Nucleus accumbens (tissue), 56 donors: ENCODE measurements at regions not wholly inside any gene's neighbourhood (a gene's known extent, or its start where the extent isn't known, plus 50 kb on each side); places are given as distances from the start of the nearest gene placed in this dataset.
A peak's percentile ranks its signal among the peaks of the same experiment; 100 is the strongest.

Source experiments
- DNase-seq, 56 donors: peaks; one replicate each; lab custom pipeline; 2025; lab: John Stamatoyannopoulos, UW

- DNase-seq = peak in 11 of 56 donors; percentile 4 to 24 (median 9)
Measured at GRCh38 chr6:168741942-168742782, 301.2 kb downstream of the SMOC2 start.

- DNase-seq = no peak
Measured at GRCh38 chr6:168741305-168741704, 300.3 kb downstream of the SMOC2 start.

GRCh38 chr6:168739381-168739780, 298.4 kb downstream of the SMOC2 start:
- no peak for DNase-seq

- no peak for DNase-seq
Measured at GRCh38 chr6:168737481-168737880, 296.5 kb downstream of the SMOC2 start.

- no peak for DNase-seq
Measured at GRCh38 chr6:168737014-168737413, 296.0 kb downstream of the SMOC2 start.

GRCh38 chr6:168736039-168736438, 295.1 kb downstream of the SMOC2 start:
- DNase-seq = no peak

- no peak for DNase-seq
Measured at GRCh38 chr6:168735268-168735949, 294.4 kb downstream of the SMOC2 start.

- DNase-seq = no peak
Measured at GRCh38 chr6:168734523-168734922, 293.5 kb downstream of the SMOC2 start.

GRCh38 chr6:168732676-168733075, 291.7 kb downstream of the SMOC2 start:
- DNase-seq = no peak

GRCh38 chr6:168730931-168731716, 290.1 kb downstream of the SMOC2 start:
- DNase-seq = no peak

GRCh38 chr6:168728056-168728455, 287.1 kb downstream of the SMOC2 start:
- no peak for DNase-seq

GRCh38 chr6:168726312-168726856, 285.4 kb downstream of the SMOC2 start:
- DNase-seq = no peak

- DNase-seq = no peak
Measured at GRCh38 chr6:168725802-168726201, 284.8 kb downstream of the SMOC2 start.

GRCh38 chr6:168724669-168725570, 283.9 kb downstream of the SMOC2 start:
- no peak for DNase-seq

- no peak for DNase-seq
Measured at GRCh38 chr6:168724033-168724432, 283.0 kb downstream of the SMOC2 start.

GRCh38 chr6:168722397-168722796, 281.4 kb downstream of the SMOC2 start:
- no peak for DNase-seq

- DNase-seq = no peak
Measured at GRCh38 chr6:168721571-168721970, 280.6 kb downstream of the SMOC2 start.

- DNase-seq = no peak
Measured at GRCh38 chr6:168719901-168720300, 278.9 kb downstream of the SMOC2 start.

- DNase-seq = no peak
Measured at GRCh38 chr6:168718821-168719475, 278.0 kb downstream of the SMOC2 start.
